SKM-1 treated with dmso at 0.1 percent for 144 hours (cell line): ENCODE measurements at regions not wholly inside any gene's neighbourhood (a gene's known extent, or its start where the extent isn't known, plus 50 kb on each side); places are given as distances from the start of the nearest gene placed in this dataset.

Experiments used
- DNase-seq: peaks from one replicate; lab custom pipeline; 2025; ENCODE audit not compliant: unreplicated experiment; lab: John Stamatoyannopoulos, UW

DNA sequence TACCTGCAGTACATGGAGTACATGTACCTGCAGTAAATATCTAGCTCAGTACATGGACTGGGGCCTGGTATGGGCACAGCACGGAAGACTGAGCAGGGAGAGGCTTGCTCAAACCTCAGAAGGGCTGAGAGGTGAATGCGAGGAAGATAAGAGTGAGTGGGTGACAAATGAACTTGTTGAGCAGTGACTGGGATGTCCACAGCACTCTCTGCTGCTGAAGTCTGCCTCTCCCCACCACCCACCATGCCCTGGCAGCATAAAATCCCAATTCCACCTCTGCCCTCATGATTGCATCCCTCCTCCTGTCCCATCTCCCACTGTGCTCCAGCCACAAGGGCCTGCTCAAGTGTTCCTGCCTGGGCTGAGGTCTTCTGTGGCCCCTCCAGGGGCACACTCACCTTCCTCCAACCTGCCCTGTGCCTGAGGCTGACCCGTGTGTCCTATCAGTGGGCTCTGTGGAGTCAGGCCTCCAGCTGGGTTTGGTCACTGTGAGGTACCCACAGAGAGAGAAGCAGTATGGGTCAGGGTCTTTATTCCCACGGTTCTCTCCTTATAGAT lies 114.2 kb downstream of the FOXD2 start:
- DNase-seq, result no peak

DNA sequence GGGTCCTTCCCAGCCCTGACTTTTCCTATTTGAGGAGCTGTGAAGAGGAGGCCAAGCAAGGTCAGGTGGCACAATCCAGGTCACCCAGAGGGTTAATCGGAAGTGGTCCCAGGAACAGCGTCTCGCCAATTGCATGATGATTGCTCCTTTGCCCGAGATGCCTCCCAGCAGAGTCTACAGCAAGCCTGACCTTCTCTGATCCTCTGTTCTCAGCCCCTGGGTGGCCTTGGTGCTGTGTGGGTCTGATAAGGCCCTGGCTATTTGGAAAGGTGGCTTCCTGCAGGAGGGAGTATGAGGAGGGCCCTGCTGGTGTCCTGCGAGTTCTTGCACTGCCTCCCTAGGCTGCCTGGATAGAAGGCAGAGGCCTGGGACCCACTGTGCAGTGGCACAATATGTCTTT lies 116.2 kb downstream of the FOXD2 start:
- DNase-seq, result no peak

DNA sequence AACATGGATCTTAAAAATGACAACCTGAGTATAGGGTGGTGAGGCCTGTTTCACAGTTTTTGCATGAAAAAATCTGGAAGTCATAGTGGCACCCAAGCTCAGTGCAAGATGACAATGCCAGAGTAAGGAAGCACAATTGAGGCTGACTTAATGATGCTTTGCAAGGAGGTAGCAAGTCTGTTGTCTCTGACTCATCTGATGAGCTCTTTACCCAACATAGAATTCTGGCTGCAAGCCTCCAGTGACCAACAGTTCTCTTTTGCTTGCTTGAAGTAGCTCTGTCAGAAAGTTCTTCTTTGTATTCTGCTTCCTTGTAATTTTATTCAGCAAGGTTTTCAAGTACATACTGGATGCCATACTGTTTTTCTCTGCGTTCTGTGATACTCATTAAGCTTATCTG lies 117.1 kb downstream of the FOXD2 start:
- no peak for DNase-seq

DNA sequence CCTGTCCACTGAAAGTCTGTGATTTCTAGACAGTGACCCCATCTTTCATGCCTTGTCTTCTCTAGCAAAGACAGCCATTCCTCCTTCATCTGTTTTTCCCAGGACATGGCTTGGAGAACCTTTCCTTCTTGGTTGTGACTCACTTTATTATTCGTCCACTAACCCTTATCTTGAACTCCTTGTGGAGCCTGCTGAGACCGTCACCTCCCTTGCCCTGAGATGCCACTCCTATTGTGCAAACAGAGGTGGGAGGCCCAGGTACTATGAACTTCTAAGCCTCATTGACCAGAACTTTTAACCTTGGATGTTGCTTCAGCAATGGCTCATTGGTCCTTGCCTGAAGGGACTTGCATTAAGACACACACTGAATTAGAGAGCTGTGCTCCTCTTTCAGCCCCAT lies 117.5 kb downstream of the FOXD2 start:
- no peak for DNase-seq

DNA sequence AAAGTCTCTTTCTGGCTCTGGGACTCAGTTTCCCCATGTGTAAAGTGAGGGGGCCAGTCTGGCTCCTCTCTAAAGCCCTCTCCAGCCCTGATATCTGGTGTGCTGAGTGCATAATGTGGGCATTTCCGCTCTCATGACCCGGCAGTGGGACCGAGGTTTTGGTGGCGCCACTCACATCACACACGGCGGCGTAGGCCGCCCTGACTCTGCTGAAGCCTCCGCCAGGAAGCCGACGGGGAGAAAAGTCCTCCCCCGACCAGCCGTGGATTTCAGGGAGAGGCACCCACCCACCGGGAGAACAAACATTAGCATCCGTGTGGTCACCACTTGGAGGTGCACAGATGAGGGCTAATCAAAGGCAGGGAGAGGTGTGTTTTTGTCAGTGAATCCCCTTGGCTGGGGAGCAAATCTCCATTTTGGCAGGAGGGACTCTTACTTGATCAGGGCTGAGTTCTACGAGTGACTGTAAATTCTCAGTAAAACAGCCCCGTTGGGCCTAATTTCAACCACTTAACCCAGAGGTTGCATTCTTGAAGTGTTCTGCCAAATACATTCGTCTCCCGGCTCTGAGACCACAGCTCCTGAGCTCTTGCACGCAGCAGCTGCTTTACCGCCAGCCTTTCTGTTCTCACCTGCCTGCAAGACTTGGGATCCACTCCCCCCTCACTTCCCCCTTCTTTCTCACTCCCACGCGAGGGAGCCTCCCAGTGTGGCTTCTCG lies 118.2 kb downstream of the FOXD2 start:
- DNase-seq, result no peak

DNA sequence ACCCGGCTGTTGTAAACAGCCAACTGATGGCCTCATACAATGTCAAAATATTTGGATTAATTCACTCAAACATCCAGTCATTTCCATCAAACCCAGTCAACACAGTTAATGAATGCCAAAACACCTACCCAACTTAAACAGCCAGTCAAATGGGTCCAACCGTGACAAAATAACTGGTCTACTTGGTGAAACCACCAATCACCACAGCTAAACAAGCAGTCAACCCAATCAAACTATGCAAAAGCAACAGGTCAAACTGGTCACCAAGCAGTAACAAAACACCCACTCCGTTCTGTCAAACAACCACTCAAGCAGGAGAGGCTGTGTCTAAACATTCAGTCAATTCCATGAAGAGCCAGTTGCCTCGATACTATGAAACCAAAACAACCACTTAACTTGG lies 119.2 kb downstream of the FOXD2 start:
- no peak for DNase-seq

DNA sequence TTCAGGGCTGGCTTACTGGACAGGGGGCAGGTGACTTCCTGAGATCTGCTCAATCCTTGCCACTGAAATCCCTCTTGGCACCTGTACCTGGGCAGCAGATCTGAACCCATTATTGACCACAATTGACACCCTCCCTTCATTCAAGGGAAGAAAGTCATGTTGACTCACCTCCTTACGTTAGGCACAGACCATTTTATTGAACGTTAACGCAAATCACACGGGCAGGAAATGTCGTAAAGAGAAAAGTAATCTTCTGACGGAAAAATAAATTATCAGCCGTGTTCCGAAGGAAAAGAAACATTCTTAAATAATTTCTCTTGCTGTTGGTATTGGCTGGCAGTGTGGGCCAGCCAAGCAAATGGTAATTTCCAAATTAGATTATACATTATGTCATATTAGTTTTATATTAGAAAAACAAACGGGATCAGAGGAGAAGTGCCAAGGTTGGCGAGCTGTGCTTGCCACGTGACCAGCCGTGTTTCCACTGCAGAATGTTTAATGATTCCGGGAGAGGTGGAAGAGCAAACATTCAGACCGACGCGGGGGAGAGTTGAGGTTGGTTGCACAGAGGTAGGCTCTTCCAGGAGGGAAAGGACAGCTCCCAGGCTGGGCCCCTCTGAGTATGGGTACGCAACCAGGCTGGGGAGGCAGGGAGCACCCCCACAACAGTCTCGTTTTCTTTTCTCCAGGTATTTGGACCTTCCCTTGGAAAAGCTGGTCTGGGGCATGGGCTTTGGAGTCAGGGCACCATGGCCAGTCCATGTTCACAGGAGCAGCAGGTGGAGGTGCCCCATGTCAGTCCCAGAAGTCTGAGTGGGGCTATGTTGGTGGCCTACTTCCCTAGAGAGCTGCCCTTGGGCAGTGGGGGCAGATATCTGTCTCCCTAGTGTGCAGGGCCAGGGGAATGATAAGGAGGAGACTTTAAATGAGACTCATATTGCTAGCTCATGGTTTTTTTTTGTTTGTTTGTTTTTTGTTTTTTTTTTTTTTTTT lies 121.1 kb downstream of the FOXD2 start:
- DNase-seq, result no peak

DNA sequence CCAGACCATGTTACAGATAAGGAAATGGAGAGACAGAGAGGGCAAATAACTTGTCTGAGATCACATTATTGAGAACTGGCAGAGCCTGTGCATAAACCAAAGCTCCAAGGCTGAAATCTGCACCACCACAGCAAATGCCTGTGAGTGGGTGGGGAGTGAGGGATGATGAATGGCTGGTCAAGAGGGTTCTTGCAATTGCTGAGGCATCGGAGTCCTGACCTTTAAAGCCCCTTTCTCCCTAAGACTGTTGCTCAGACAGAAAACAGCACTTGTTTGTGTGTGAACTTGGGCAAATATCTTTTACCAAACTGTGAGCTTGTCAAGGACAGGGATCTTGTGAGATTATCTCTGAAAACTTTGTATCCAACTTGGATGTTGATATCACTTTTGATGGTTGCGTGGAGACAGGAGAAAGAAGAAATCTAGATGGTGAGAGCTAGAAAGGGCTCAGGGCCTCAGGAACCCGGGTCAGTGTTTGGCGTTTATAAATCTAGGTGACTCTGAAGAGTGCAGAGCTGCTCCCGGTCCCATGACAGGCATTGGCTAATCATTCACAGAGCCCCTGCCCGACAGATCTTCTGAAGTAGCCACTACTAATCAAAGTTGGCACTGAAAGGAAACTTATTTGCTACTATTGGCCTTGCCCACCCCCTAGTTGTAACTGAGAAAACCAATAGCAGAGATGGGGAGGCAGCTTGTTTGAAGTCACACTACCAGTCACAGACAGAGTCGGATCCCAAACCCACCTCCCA lies 122.3 kb downstream of the FOXD2 start:
- DNase-seq, result no peak

DNA sequence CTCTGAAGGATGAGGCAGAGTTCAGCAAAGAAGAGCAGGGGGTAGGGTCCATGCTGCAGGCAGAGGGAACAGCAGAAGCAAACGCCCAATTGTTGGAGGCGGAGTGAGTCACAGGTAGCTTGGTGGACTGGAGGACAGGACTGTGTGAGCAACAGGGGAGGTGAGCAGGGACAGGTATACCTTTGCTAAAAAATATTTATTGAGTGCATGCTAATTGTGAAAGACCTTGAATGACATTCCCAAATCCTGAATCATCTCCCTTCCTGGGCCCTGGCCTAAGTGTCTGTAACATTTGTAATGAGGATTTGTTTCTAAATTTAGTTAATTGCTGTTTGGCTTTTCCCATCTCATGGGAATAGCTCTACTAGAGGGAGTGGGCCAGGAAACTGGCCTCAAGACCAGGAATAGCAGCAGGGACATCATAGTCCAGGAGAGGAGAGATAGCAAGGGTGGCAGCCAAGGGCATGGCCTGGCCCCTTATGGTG lies 123.7 kb downstream of the FOXD2 start:
- DNase-seq, result no peak

DNA sequence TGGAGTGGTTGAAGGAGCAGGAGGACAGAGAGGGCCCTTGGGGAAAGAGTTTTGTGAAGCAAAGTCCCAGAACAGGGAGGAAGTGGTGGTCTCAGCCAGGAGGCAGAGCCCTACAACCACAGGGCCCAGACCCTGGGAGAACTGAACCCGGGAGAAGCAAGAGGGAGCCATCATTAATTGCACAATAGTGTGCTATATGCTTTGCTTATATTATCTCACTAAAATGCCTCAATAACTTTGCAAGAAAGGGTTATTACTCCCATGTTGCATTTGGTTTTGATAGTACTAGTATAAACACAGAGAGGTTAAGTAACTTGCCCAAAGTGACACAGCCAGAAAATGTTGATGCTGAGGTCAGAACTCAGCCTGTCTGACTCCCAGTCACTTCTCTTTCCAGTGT lies 124.3 kb downstream of the FOXD2 start:
- DNase-seq, result no peak

DNA sequence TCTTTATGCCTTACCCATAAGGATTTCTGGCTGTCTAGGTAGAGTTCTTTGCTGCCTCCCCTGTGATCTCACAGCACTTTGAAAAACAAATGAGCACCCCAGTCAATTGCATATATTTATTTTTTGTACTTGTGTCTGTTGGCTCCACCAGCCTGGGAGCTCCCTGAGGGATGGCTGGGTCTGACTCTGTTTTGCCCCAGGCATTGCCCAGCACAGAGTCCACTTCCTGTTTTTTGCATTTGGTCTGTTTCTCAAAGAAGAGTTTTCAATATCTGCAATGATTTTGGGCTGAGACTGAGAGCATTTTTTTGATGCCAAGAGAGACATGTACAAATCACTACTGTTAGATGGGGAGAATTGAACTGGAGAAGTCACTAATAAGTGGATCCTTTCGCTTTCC lies 125.0 kb downstream of the FOXD2 start:
- no peak for DNase-seq

DNA sequence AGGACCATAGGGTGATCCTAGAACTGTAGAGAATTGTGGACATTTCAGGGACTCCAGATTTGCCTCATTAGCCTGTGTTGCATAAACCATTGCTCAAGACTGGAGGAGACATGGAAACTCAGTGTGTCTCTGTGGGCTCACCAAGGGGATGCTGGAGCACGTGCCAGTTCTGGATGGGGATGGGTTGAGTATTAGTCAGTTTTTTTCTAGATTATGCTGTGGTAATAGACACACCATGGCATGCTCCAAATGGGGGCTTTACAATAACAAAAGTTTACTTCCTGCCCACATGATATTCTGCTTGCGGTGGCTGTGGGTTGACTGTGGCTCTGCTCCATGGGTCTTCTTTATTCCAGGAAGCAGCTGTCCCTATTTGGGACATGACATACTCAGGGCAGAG lies 125.4 kb downstream of the FOXD2 start:
- DNase-seq, result no peak

DNA sequence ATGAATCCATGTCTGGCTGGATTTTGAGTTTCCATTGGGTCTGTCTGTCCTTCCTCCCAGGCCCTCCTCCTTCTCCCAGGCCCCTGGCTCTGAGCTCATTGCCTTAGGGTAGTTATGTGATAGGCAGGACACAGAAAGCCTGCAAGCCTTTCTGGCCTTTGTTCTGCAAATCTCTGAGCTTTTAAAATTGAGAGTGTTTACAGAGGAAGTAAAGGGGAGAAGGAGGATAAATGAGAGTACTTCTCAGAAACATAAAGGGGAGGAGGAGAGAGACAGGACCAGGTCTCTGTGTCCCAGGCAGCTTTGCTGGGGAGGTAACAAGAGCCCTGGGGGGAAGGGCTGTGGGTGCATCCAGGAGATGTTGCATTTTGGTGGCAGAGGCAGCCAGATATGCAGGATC lies 126.7 kb downstream of the FOXD2 start:
- no peak for DNase-seq

DNA sequence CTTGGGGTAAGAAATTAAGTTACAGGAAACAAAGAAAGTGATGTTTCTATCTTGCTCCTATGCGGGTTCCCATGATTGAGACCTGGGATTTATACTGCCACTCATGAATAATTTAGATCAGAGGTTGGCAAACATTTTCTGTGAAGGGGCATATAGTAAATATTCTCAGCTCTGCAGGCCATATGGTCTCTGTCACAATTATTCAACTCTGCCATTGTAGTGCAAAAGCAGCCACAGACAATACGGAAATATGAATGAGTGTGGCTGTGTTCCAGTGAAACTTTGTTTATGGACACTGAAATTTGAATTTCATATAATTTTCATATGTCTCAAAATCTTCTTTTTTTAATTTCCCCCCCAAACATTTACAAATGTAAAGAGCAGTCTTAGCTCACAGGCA lies 127.2 kb downstream of the FOXD2 start:
- DNase-seq, result no peak

DNA sequence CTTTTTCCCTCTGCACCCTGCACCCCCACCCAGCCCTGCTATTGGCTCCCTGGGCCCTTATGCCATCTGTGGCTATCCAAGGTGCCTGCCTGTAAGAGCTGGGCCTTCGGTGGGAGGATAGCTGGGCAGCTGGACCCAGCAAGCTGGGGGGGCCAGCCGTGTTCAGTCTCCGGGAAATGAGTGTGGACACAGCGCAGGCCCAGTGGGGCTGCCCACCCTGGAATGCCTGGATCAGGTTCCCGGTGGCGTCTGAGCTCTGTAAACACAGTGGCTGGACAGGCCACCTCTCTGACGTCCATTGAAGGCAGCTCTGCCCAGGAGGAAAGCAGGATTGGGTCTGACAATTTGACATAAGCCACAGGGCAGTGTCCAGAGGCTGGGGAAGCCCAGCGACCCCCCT lies 127.8 kb downstream of the FOXD2 start:
- DNase-seq, result no peak

DNA sequence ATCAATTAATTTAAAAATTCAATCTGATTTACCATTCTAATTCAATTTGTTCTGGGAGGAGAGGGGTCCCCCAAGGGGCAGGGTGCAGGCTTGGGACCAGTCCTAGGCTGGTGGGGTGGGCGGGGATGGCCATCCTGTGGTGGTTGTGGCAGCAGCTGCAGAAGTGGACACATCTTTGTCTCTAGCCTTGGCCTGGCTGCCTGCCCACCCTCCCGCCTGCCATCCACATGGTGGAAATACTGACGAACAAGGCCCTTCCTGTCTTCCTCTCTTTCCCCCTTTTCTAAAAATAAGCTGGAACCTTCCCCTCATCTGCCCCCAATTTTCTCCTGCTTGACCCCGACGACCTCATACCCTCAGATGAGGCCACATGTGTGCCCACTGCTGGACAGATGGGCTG lies 130.9 kb downstream of the FOXD2 start:
- no peak for DNase-seq

DNA sequence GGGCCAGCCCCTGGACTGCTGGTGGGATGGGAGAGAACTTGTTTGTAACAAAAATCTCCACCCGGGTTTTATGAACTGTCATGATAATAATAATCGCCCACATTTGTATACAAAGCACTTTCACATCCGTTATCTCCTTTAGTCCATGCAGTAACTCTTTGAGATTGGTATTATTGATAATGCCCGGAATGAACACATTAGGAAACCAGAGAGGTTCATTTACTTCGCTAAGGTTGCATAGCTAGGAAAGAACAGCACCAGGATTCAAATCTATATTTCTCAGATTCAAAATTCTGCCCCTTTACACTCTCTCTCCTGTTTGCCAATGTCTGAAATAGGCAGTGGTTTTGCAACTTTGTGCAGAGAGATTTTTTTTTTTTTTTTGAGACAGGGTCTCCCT lies 131.4 kb downstream of the FOXD2 start:
- no peak for DNase-seq

DNA sequence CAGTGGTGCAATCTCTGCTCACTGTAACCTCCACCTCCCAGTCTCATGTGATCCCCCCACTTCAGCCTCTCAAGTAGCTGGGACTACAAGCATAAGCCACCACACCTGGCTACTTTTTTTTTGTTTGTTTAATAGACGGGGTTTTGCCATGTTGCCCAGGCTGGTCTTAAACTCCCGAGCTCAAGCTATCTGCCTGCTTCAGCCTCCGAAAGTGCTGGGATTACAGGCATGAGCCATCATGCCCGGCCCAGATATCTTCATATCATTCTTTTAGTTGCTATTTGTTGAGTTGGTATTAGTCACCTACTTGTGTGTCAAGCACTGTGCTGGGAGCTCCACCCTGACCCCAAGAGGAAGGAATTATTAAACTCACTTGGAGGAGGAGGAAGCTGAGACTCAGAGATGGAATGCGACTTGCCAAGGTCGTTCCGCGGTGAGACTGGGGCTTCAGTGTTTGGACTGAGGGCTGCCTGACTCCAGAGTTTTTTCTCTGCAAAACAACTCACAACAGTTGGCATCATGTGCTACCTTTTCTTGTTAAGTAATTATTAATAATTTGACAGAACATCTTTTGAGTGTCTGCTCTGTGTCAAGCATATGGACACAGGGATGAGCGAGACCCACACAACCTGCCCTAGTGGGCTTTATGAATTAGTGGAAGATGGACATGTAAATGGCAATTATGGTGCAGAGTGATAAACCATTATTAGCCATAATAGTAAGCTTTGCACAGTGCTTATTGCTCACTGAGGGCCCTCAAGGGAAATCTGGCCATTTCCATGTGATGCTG lies 132.0 kb downstream of the FOXD2 start:
- no peak for DNase-seq

DNA sequence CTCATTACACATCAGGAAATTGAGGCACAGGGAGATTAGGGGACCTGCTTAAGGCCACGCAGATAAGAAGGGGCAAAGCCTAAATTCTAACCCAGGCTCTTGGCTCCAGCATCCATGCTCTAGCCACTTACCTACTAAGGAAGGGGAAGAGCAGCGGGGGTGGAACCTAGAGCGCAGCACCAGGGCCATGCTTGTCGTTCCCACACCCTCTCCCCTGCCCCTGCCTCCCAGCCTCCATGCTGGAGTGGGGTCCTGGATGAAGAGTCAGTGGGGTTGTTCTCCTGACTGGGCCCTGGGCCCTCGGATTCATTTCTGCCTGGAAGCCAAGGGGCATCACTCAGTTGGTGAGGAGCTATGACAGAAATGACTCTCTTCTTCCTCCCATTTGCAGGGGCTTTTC lies 133.3 kb downstream of the FOXD2 start:
- no peak for DNase-seq

DNA sequence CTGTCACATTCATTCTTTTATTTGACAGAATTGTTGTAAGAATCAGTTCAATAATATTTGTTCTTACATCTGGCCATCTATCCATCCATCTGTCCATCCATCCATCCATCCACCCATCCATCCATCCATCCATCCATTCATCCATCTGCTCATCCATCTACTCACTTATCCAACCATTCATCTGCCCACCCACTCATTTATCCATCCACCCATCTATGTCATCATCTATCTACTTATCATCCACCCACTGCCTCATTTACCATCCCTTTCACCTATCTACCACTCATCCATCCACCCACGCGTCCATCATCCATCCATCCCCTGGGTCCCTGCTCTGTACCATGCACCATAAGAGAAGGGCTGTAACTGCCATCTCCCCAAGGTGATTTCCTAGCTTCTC lies 134.1 kb downstream of the FOXD2 start:
- DNase-seq, result no peak
